Kidney (tissue), 13 donors: ENCODE measurements at regions not wholly inside any gene's neighbourhood (a gene's known extent, or its start where the extent isn't known, plus 50 kb on each side); places are given as distances from the start of the nearest gene placed in this dataset.

ENCODE experiments used
- DNase-seq, 5 donors: peaks; one replicate each; pipeline ENCODE4 v3.0.0-alpha.2; 2013 to 2020
- FAIRE-seq: peaks from 2 replicates; lab custom pipeline; 2012; peaks lifted over from hg19 to GRCh38; lab: Jason Lieb, UNC
- H3K27ac ChIP-seq, 2 donors: one replicate each; pipeline ENCODE4 v1.7.0; 2013; ENCODE audit warnings: low read depth in 2 of 2, low read length in 2 of 2, inconsistent platforms in 1 of 2
- H3K27me3 ChIP-seq: one replicate; pipeline ENCODE4 v1.7.1; 2013; ENCODE audit warnings: low read length, inconsistent platforms; ENCODE audit not compliant: control insufficient read depth, insufficient read depth
- H3K36me3 ChIP-seq, 3 donors: one replicate each; pipeline versions ENCODE4 v1.7.0 to v1.7.1; 2013; ENCODE audit warnings: low read length in 3 of 3, control low read depth in 1 of 3, inconsistent platforms in 1 of 3; ENCODE audit not compliant: insufficient read depth in 3 of 3, control insufficient read depth in 2 of 3
- H3K4me1 ChIP-seq, 3 donors: one replicate each; pipeline versions ENCODE4 v1.7.0 to v1.7.1; 2013; ENCODE audit warnings: low read length in 3 of 3, inconsistent platforms in 1 of 3, low read depth in 1 of 3; ENCODE audit not compliant: control insufficient read depth in 2 of 3, insufficient read depth in 2 of 3
- H3K4me3 ChIP-seq, 3 donors: one replicate each; pipeline versions ENCODE4 v1.7.0 to v1.8.1; 2013; ENCODE audit warnings: low read length in 3 of 3, control low read depth in 1 of 3, inconsistent platforms in 1 of 3
- H3K9ac ChIP-seq, 3 donors: one replicate each; pipeline versions ENCODE4 v1.7.0 to v1.7.1; 2013; ENCODE audit warnings: low read length in 3 of 3, control low read depth in 1 of 3, inconsistent platforms in 1 of 3
- H3K9me3 ChIP-seq, 3 donors: one replicate each; pipeline versions ENCODE4 v1.7.0 to v1.7.1; 2013; ENCODE audit warnings: low read length in 3 of 3, control low read depth in 1 of 3, inconsistent platforms in 1 of 3; ENCODE audit not compliant: control insufficient read depth in 2 of 3, insufficient read depth in 1 of 3
- CTCF ChIP-seq: IDR thresholded peaks from 3 replicates; pipeline ENCODE4 v1.5.1; 2012; ENCODE audit warnings: mild to moderate bottlenecking, moderate library complexity, borderline replicate concordance; ENCODE audit not compliant: insufficient read depth; ENCODE audit errors: extremely low read depth
- intact Hi-C: fragments of 100-400 bp; cut with DNase I; formaldehyde crosslinking; loops from one replicate; pipeline ENCODE4 v1.11.1; 2022
- donor health status: control.
- donor health status: control.
- donor health status: control.
- donor health status: control.
- donor health status: control.
- donor health status: DM: yes; HTN: yes; CAD: no.
- donor health status: Normal renal cell carcinoma (clear cell type).

DNA sequence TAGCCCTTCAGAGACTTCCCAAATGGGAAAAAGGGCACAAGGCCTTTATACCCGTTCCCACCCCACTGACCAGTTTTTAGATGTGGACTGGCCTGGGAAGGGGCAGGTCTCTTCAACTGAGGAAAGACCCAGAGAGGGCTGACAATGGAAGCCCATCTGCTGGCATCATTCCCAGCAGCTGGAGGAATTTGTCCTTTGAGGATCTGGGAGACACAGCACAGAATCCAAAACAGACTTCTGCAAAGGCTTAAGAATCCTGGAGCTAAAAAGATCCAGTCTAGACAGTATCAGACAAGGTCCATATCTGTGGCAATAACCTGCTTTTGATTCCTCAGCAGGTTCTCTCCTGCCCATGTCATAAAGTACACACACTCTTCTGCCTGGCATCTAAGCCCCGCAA, 329.2 kb downstream of the TMEM167A start:
- Histone ChIP-seq H3K36me3 (no peaks in the 10 kb centered on the region), H3K9ac (no peak overlapping the region), H3K27me3 (no peaks in the 10 kb centered on the region), H3K4me3 (no peak overlapping the region), H3K27ac (no peak overlapping the region), H3K9me3 (no peaks in the 10 kb centered on the region), H3K4me1 (peaks cover 0 to 3% (median 2%) of the 10 kb centered on the region in 3 donors)
- FAIRE-seq (no peak), DNase-seq (no peak)
- intact Hi-C loops = no loop called here
- no peak for TF ChIP-seq CTCF

GRCh38 chr5:82745016-82745415, 332.2 kb downstream of the TMEM167A start:
- no peaks in the 10 kb centered on the region for H3K9me3 ChIP-seq
- H3K36me3 ChIP-seq = no peaks in the 10 kb centered on the region
- TF ChIP-seq CTCF = no peak
- no peak overlapping the region for H3K27ac ChIP-seq
- no peak overlapping the region for H3K9ac ChIP-seq
- H3K4me1 ChIP-seq = peaks cover 0 to 3% (median 2%) of the 10 kb centered on the region in 3 donors
- no peak for FAIRE-seq
- no peak for DNase-seq
- no peaks in the 10 kb centered on the region for H3K27me3 ChIP-seq
- no peak overlapping the region for H3K4me3 ChIP-seq
- intact Hi-C loops = no loop called here

DNA sequence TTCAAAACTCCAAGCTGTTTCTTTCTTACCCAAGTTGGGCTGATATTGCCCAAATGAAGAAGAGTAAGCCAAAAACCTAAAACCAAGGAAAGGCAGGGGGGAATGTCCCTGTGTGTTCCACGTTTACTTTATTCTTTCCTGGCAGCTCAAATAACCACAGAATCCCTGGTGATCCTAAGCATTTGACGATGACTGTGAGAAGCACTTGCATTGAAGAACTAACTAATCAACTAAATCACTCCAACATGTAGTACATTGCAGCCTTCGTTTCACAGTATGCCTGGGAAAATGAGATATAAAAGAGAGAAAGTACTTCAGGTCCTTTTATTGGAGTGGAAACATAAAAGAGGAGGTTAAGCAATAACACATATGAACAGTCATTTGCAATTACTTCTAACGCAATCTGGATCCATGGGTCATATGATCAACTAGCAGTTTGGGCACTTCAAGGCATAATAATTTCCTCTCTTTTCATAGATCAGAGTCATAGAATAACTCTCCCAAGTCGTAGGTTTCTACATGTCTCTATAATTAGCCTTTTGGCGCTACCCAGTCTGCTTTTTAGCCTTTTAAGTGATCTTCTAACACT, 338.4 kb downstream of the TMEM167A start:
- FAIRE-seq (no peak), DNase-seq (no peak)
- no peaks in the 10 kb centered on the region for H3K36me3 ChIP-seq
- no peak for TF ChIP-seq CTCF
- H3K9ac ChIP-seq = no peak overlapping the region
- no peak overlapping the region for H3K4me3 ChIP-seq
- H3K9me3 ChIP-seq = no peaks in the 10 kb centered on the region
- no peak overlapping the region for H3K27ac ChIP-seq
- intact Hi-C loops = no loop called here
- H3K4me1 ChIP-seq = no peaks in the 10 kb centered on the region
- no peaks in the 10 kb centered on the region for H3K27me3 ChIP-seq
